Sciatic nerve (tissue), 2 donors: ENCODE measurements at regions not wholly inside any gene's neighbourhood (a gene's known extent, or its start where the extent isn't known, plus 50 kb on each side); places are given as distances from the start of the nearest gene placed in this dataset.

Source experiments
- ATAC-seq: fragments of 200-7000 bp; cut with Tn5 transposase; one replicate; pipeline ENCODE4 v1.9.1; 2020; ENCODE audit warnings: mild to moderate bottlenecking, moderate library complexity
- DNase-seq: peaks from one replicate; pipeline ENCODE4 v3.0.0-alpha.2; 2020; ENCODE audit warnings: low spot score
- intact Hi-C: fragments of 100-400 bp; cut with DNase I; formaldehyde crosslinking; loops from one replicate; pipeline ENCODE4 v1.14.2; 2022
- donor health status: DM: no; HTN: no; CAD: no.
- donor health status: DM: no; HTN: no; CAD: no.

DNA sequence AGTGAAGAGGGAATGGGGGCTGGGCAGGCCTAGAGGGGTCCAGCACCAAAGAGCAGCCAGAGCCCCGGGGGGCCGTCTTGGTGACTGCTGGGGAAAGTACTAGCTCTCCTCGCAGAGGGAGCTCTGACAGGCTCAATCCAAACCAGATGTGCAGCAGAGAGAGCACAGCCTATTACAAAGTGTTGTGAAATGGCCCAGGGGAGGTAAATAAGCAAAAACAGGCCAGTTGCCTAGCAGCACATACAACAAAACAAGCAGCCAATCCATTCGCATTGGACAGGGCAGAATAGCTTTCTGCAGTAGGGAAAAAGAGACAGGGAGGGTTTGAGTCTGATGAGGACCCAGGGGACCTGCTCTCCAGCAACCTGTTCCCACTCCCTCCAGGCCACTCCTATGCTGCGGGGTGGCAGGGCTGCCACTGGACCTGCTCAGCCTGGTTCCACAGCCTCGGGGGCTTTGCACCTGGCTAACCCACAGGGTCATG, 239.6 kb upstream of the FGGY start:
- peak; percentile 94 for ATAC-seq
- peak; percentile 77 for DNase-seq
- intact Hi-C loops: no loop called here

DNA sequence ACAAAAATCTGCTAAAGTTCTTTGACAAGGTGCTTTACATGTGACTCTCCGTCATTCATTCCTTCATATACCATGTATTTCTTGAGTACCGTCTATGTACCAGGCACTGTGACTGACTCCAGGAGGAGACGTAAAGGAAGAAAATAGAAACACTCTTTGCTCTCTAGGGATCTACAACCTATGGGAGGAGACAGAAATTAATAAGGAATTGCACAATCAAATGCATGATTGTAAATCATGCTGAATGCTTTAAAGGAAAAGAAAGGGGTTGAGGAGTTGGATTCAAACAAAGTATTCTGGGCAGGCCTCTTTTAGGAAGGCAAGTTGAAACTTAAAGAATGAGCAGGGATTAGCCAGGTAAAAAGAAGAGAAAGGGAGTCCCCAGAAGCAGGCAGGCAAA, 239.1 kb upstream of the FGGY start:
- no peak for DNase-seq
- ATAC-seq: no peak
- intact Hi-C loops: no loop called here

DNA sequence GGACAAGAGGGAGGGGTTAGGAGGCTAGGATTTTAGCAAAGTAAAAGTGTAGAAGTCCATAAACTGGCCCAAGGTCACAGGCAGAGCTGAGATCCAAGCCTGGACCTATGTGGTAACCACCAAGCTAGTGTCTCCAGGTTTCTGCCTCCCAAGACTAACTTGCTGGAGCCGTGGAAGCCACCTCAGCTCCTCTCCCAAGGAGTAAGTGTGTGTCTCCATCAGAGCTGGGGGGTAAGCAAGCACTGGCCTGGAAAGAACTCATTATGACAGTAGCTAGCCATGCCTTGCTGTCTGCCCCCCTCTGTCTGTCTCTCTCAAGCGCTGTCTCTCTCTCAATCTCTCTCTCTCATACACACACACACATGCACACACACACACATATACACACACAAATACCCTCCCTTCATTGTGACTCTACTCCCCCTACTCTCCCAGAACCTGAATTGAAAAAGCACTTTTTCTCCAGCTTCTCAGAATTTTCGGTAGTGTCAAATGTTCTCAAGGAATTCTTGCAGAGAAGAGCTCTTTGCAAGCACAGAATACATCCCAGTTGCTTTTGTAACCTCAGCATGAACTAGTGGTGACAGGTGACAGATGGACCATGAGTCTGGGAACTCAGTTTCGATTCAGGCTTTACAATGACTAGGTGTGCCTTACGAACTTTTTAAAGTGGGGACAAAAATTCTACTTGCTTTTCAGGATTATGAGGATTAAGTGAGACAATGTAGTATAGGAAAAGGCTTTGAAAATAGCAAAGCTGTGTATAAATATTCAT, 238.0 kb upstream of the FGGY start:
- ATAC-seq (no peak), DNase-seq (no peak)
- intact Hi-C loops: no loop called here

DNA sequence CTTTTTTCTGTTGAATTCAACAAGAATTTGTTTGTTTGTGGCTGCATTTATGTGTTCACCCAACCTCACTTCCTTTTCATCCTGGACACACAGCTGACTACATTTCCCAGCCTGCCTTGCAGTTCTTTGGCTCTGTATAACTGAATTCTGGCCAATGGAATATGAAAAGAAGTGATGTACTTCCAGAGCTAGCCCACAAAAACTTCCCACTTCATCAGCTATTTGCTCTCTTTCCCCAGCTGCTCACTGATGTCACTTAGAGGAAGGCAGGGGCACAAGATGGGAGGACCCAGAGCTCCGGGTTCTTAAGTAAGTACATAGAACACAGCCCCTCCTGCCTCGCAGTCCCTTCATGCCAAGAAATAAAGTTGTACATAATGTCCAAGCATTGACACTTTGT, 235.0 kb upstream of the FGGY start:
- DNase-seq: peak; percentile 76
- intact Hi-C loops: no loop called here
- peak; percentile 86 for ATAC-seq

DNA sequence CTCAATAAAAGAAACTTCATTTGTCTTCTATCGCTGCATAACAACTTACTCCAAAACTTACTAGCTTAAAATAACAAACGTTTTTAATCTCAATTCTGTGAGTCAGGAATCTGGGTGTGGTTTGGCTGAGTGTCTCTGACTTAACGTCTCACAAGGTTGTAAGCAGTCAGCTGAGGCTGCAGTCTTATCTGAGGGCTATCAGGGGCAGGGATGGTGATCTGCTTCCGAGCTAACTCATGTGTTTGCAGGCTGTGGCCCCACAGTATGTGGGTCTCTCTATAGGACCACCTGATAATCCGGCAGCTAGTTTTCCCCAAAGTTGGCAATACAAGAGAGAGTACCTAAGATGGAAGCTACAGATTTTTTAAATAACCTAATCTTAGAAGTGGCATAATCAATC, 234.2 kb upstream of the FGGY start:
- ATAC-seq (peak; percentile 66), DNase-seq (peak; percentile 62)
- intact Hi-C loops: no loop called here

DNA sequence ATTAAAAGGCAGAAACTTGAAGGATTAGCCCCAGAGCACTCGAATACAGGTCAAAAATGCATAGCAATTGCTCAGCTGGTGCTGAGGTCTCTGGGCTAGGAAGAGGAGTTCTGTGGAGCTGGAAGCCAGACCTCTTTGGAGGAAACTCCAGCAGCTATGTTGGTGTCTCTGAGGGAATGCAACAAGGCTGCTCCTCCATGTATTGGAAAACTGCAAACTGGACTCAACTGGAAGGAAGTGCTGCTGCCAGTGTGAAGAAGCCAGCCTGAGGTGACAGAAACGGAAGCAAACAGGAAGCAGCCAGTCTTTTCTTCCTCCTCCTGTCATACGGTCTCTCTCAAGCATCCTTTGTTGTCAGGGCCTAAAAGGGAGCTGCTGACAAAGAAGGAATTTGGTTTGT, 233.4 kb upstream of the FGGY start:
- intact Hi-C loops: no loop called here
- ATAC-seq: no peak
- DNase-seq: no peak

DNA sequence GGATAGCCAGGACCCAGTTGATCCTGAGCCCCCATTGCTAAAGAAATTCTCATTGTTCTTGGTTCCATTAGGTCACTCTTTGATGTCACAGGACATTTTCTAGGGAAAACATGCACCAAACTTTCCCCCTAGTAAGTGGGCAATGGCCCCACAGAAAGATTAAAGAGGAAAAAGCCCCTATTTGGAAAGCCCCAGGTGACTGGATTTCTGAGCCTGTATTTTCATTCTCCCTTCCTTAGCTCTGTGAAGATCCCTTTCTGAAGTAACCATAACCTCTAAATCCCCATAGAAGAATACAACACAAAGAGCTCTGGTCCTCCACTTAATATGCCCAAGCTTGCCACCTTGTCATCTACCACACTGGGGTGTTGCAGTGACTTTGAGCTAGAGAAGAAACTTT, 232.3 kb upstream of the FGGY start:
- intact Hi-C loops: no loop called here
- DNase-seq: no peak
- ATAC-seq: no peak

DNA sequence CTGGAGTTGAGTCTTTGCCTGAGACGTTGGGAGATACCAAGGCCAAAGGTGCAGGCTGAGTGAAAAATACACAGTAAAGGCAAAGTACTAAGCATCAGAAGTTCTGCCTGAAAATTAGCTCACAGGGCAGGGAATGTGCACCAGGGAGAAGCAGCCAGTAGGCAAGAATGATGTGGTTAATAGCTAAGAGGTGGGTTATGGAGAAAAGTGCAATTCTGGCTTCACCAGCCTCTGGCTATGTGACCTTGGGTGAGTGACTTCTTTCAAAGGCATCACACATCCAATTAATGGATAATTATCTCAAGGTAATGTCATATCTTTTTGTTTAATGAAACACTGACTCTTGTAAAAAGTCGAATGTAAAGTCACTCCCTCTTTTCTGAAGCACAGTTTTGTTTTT, 230.7 kb upstream of the FGGY start:
- DNase-seq (no peak), ATAC-seq (no peak)
- intact Hi-C loops: no loop called here

DNA sequence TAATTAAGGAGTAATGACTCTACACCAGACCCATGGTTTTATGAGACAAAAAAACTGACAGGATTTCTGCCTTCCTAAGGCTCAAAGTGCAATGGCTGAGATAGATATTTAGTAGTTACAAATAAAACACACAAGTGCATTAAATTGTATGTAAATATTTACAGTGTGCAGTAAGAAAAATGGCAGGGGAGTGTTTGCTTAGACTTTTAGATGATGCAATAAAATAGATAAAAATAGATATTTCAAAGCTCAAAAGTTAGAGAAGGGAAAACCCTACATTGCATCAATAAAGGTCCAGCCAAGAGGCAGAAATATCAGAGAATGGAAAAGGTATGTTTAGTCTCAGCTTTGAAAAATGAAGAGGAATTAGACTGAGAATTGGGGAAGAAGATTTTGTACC, 226.3 kb upstream of the FGGY start:
- intact Hi-C loops: loop anchor here (10.0 kb wide), 1 partner anchor 286 kb away; the partner anchor contains the start of gene JUN
- ATAC-seq (no peak), DNase-seq (no peak)

DNA sequence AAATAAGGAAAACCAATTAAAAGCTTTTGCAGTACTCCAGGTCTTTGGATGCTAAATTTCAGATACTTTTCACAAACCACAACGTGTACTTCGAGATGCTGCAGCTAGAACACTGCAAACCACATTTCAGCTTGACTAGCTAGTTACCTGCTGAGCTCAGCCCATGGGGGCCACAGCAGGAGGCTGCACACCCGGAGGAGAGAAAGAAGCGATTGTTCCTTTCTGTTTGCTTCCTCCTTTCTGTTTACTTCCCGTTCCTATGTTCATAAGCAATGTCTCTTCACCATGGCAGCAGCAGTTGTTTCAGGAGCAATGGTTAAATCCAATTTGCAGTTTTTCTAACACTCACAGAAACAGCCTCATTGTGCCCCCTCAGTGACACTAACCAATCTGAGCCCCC, 225.6 kb upstream of the FGGY start:
- intact Hi-C loops: loop anchor here (10.0 kb wide), 1 partner anchor 286 kb away; the partner anchor contains the start of gene JUN
- DNase-seq: no peak
- peak; percentile 65 for ATAC-seq

DNA sequence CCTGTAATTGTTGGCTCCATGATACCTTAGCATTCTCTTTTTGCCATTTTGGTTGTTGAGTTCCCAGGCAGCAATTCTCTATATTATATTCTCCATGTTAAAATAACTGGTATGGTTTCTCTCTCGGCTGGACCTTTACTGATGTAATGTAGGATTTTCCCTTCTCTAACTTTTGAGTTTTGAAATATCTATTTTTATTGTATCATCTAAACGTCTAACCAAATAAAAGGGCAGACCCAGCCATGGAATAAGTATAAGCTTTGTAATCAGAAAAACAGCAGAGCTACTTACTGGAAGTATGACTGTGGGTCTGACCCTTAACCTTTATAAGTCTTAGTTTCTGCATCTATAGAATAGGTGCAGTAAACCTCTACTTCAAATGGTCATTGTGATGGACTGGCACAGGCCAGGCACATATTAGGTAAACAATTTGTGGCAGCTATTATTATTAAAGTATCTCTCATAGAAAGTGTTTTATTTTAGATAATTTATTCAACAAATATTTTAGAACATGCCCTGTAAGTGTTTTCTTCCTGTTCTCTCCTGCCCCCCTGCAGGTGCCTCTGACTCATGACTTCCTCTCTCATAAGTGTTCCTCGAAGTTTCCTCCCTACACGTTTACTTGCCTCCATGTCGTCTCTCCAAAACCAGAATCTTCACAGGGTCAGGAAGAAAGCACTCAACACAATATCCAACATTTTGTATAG, 224.9 kb upstream of the FGGY start:
- no peak for ATAC-seq
- no peak for DNase-seq
- intact Hi-C loops: loop anchor here (10.0 kb wide), 1 partner anchor 287 kb away; the partner anchor contains the start of gene JUN

DNA sequence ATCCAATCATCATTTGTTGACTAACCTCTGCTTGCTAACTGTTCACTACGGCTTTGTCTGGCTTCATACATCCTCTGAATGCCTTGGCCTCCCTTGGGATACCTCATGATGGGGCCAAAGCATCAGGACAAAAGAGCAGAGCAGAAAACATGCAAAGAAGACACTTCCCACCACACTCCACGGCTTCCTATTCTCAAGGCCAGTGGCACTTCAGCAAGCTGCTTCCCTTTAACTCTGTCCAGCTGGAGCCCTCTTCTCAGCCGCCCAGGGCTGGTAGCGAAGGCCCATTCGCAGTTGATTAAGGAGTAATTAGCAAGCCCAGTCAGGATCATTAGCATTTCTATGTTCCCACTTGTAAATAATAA, 224.3 kb upstream of the FGGY start:
- no peak for DNase-seq
- peak; percentile 43 for ATAC-seq
- intact Hi-C loops: loop anchor here (10.0 kb wide), 1 partner anchor 288 kb away; the partner anchor contains the start of gene JUN

DNA sequence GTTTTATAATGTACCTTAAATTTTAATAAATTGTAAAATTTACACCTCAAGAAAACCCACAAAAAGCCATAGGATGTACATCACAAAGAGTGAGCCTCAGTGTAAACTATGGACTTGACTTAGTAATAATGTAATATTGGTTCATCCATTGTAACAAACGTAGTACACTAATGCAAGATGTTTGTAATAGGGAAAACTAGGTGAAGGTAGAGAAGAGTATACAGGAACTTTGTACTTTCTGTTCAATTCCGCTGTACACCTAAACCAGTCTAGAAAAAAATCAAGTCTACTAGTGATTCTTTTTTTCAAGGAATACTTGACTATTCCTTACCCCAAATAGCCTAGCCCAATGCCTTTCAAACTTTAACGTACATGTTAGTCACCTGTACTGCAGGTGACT, 222.3 kb upstream of the FGGY start:
- DNase-seq (no peak), ATAC-seq (no peak)
- intact Hi-C loops: loop anchor here (10.0 kb wide), 1 partner anchor 290 kb away; the partner anchor contains the start of gene JUN

DNA sequence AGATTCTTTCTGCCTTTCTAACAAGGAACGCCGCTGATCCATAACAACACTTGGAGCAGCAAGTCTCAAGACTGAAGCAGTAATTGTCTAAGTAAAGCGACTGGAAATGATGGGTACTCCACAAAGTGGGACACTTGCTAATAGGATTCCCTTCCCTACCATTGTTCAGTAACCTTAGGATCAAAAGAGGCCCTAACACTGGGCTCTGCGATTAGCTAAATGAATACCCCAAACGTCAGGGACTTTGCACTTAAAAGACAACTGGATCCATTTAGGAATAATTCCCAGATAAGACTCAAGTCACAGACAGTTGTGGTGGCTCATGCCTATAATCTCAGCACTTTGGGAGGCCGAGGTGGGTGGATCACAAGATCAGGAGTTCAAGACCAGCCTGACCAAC, 221.9 kb upstream of the FGGY start:
- DNase-seq: no peak
- intact Hi-C loops: loop anchor here (10.0 kb wide), 1 partner anchor 290 kb away; the partner anchor contains the start of gene JUN
- ATAC-seq: no peak

DNA sequence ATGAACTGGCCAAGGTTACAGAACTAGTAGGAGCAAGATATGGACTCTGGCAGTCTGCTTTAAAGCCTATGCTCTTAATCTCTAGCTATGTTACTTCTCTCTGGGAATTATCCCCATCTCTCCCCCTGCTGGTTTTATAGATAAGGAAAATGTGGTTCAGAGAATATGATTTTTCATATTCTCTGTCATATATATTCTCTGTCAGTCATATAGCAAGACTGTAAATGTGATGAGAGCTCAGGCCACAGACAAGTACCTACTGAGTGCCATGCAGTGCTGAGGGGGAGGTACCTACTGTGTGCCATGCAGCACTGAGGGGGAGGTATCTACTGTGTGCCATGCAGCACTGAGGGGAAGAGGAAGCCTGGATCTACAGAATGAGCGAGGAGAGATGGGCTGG, 220.3 kb upstream of the FGGY start:
- DNase-seq: no peak
- peak; percentile 37 for ATAC-seq
- intact Hi-C loops: loop anchor here (10.0 kb wide), 1 partner anchor 292 kb away; the partner anchor contains the start of gene JUN

DNA sequence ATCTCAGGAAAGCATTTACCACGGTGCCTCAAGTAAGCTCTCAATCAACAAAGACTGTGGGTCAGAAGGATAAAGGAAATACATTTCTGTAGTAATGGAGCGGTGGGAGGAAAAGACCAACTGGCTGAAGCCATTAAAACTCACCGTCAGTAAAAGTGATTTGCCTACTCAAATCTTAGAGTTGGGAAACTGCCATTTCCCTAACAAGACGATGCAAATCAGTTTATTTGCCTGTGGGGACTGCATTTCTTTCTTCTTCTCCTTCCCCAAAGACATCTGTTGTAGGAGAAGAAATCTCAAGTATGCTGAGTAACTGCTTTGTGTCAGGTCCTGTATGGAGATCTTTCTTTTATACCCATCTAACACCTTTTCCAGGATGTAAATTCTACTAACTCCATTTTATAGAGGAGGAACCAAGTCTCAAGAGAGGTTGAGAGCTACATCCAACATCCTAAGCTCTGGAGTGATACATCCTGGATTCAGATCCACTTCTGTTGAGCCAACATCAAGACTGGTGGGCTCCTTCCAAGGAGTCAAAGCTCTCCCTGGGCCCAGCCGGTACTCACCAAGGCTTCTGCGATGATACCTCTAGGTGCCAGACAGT, 219.3 kb upstream of the FGGY start:
- DNase-seq: no peak
- intact Hi-C loops: loop anchor here (10.0 kb wide), 1 partner anchor 293 kb away; the partner anchor contains the start of gene JUN
- no peak for ATAC-seq

DNA sequence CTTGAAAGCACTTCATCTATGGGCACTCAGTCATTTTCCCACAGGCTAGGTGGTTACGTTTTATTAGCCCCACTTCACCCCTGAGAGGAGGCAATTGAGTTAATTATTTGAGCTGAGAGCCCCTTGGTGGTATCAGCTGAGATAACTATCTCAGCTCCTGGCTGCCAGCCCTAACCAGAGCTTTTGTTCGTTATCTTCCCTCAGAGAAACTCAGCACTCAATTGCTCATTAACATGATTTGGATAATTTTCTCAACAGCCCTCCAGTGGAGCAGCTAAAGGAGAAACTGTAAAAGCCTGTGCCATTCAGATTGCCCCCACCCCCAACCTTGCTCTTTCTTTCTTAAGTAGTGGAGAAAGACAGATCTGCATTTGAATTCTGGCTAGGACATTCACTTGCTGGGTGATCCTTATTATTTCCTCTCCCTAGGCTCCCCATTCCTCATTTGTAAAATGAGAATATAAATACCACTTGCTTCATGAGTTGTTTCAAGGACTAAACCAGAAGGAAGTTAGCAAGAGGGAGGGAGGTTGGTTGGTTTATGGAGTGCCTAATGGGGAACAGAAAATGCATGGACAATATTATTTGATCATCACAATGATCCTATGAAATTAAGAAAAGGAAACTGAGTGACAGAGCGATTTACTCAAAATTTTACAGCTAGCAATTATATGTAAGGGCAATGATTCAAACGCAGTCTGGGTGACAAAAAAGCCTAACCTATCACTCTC, 218.7 kb upstream of the FGGY start:
- no peak for DNase-seq
- no peak for ATAC-seq
- intact Hi-C loops: loop anchor here (10.0 kb wide), 1 partner anchor 293 kb away; the partner anchor contains the start of gene JUN

DNA sequence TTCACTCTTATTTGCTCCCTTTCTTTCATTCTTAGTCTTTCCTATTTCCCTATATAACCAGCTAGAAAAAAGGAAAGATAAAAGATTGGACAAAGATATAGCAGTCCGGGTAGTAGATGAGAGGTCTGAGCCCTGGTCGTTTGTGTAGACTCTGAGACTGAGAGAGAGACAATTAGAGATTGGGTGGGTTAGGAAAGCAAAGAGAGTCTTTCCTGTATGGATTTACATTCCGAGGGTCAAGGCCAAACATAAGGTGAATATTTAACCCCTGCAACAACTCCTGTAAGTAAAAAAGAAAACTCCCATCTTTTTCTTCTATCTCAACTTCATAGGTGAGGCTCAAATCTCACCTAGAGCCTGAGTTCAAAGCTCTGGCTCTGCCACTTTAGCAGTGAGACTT, 218.0 kb upstream of the FGGY start:
- DNase-seq: no peak
- ATAC-seq: no peak
- intact Hi-C loops: loop anchor here (10.0 kb wide), 1 partner anchor 294 kb away; the partner anchor contains the start of gene JUN
